K562 (cell line): ENCODE measurements at regions not wholly inside any gene's neighbourhood (a gene's known extent, or its start where the extent isn't known, plus 50 kb on each side); places are given as distances from the start of the nearest gene placed in this dataset.

Experiments used
- ATAC-seq: fragments of 200-7000 bp; cut with Tn5 transposase; 3 replicates; pipeline ENCODE4 v1.9.1; 2020; ENCODE audit warnings: moderate library complexity
- BruUV-seq: library from RNA; stranded (reverse); fragments of 400-500 nt; replicated peaks from 2 replicates; lab custom pipeline; 2021; lab: Mats Ljungman, UMichigan
- CTCF ChIA-PET: fragments of 300-600 bp; formaldehyde crosslinking; extraction: SDS; loops from one replicate; lab custom pipeline; 2021; ENCODE audit warnings: low intra/inter-chr PET ratio; lab: Yijun Ruan, JAX
- POLR2A ChIA-PET: fragments of 300-600, 350-650 bp; sonication (Branson Sonifier 250); formaldehyde crosslinking; extraction: SDS; loops from one replicate; lab custom pipeline; 2021; ENCODE audit warnings: antibody characterized with exemption, inconsistent platforms; lab: Yijun Ruan, JAX
- DNase-seq, 4 experiments: peaks; one replicate each; pipeline versions ENCODE4 v3.0.0 to v3.0.0-alpha.2; 2011 to 2018; ENCODE audit warnings: low spot score in 3 of 4, mixed read lengths in 3 of 4; ENCODE audit errors: extremely low read depth in 1 of 4
- FAIRE-seq: peaks from 2 replicates; lab custom pipeline; 2011; peaks lifted over from hg19 to GRCh38; lab: Jason Lieb, UNC
- H2AFZ ChIP-seq: 2 replicates; pipeline ENCODE4 v1.6.0; 2011; ENCODE audit warnings: low read depth, low read length, control low read depth, inconsistent platforms
- H3K27ac ChIP-seq: fragments of 200-600 bp; 3 replicates; pipeline ENCODE4 v1.8.0; 2011; ENCODE audit warnings: low read depth, mild to moderate bottlenecking, control low read depth, inconsistent platforms, low read length, moderate library complexity, mixed read lengths; ENCODE audit errors: extremely low read depth
- H3K27me3 ChIP-seq, 2 experiments: fragments of 300-600 bp in 1 of 2; 2 replicates in 1 of 2; 3 replicates in 1 of 2; pipeline versions ENCODE4 v1.6.0 to v1.8.0; 2011; ENCODE audit warnings: inconsistent platforms in 2 of 2, low read length in 2 of 2, mild to moderate bottlenecking in 1 of 2, mixed read lengths in 1 of 2, moderate library complexity in 1 of 2; ENCODE audit not compliant: control insufficient read depth in 2 of 2, insufficient read depth in 2 of 2
- H3K36me3 ChIP-seq: fragments of 300-600 bp; 3 replicates; pipeline ENCODE4 v1.8.0; 2011; ENCODE audit warnings: mild to moderate bottlenecking, low read length, inconsistent platforms; ENCODE audit not compliant: control insufficient read depth, insufficient read depth
- H3K4me1 ChIP-seq, 2 experiments: fragments of 200-600 bp in 1 of 2; replicated peaks in 1 of 2; 2 replicates in 1 of 2; 3 replicates in 1 of 2; pipeline versions ENCODE4 v1.5.1 to v1.8.0; 2011; ENCODE audit warnings: inconsistent platforms in 2 of 2, low read length in 2 of 2, mild to moderate bottlenecking in 1 of 2, mixed read lengths in 1 of 2, moderate library complexity in 1 of 2; ENCODE audit not compliant: control insufficient read depth in 2 of 2, insufficient read depth in 2 of 2
- H3K4me2 ChIP-seq: 2 replicates; pipeline ENCODE4 v1.6.1; 2011; ENCODE audit warnings: low read length, control low read depth, inconsistent platforms, mixed read lengths; ENCODE audit not compliant: insufficient read depth
- H3K4me3 ChIP-seq: fragments of 200-600 bp; sonication (generic), shearing (Covaris generic); 2 replicates; pipeline ENCODE4 v1.5.1; 2016; ENCODE audit warnings: control low read depth, inconsistent platforms
- H3K79me2 ChIP-seq: fragments of 200-600 bp; 3 replicates; pipeline ENCODE4 v1.8.0; 2011; ENCODE audit warnings: low read length, inconsistent platforms; ENCODE audit not compliant: control insufficient read depth, insufficient read depth
- H3K9ac ChIP-seq, 2 experiments: 2 replicates each; pipeline versions ENCODE4 v1.6.0 to v1.6.1; 2011; ENCODE audit warnings: low read depth in 2 of 2, low read length in 2 of 2, control low read depth in 1 of 2, inconsistent platforms in 1 of 2, mild to moderate bottlenecking in 1 of 2, mixed read lengths in 1 of 2; ENCODE audit not compliant: insufficient read depth in 1 of 2
- H3K9me1 ChIP-seq: one replicate; pipeline ENCODE4 v1.6.0; 2011; ENCODE audit warnings: inconsistent platforms, mild to moderate bottlenecking, low read length, moderate library complexity; ENCODE audit not compliant: control insufficient read depth, insufficient read depth
- H3K9me3 ChIP-seq: replicated peaks from 2 replicates; pipeline ENCODE4 v1.5.1; 2011; ENCODE audit warnings: low read depth, low read length, inconsistent platforms; ENCODE audit not compliant: control insufficient read depth, insufficient read depth
- H4K20me1 ChIP-seq: replicated peaks from 2 replicates; pipeline ENCODE4 v1.6.1; 2011; ENCODE audit warnings: low read length, inconsistent platforms, mixed read lengths; ENCODE audit not compliant: control insufficient read depth, insufficient read depth
- EP300 ChIP-seq: IDR thresholded peaks from 2 replicates; pipeline ENCODE4 v1.6.1; 2012; ENCODE audit warnings: low read length, improper control_type of control experiment
- FOXK1 ChIP-seq: sonication (generic); formaldehyde crosslinking; IDR thresholded peaks from 2 replicates; pipeline ENCODE4 v1.8.0; 2022; ENCODE audit warnings: missing genetic modification reagents, mild to moderate bottlenecking, borderline replicate concordance
- FUS ChIP-seq: fragments of 200-400 bp; formaldehyde crosslinking; optimal IDR thresholded peaks from 2 replicates; pipeline ENCODE3; 2017; ENCODE audit warnings: low read depth, low read length
- MTA1 ChIP-seq: fragments of 450-650 bp; IDR thresholded peaks from 2 replicates; pipeline ENCODE4 v1.6.1; 2017; ENCODE audit warnings: borderline replicate concordance
- POLR2G ChIP-seq: fragments of 200-400 bp; formaldehyde crosslinking; IDR thresholded peaks from 2 replicates; pipeline ENCODE4 v1.6.1; 2017; ENCODE audit warnings: low read depth, mild to moderate bottlenecking, antibody characterized with exemption, low read length, moderate library complexity
- SREBF2 ChIP-seq: sonication (generic); formaldehyde crosslinking; IDR thresholded peaks from 2 replicates; pipeline ENCODE4 v1.4.0; 2020; ENCODE audit warnings: mild to moderate bottlenecking, missing genetic modification reagents
- STAG1 ChIP-seq: sonication (generic); formaldehyde crosslinking; IDR thresholded peaks from 2 replicates; pipeline ENCODE4 v1.5.0; 2020; ENCODE audit warnings: missing genetic modification reagents, borderline replicate concordance
- ZNF316 ChIP-seq: fragments of 450-650 bp; IDR thresholded peaks from 2 replicates; pipeline ENCODE4 v1.6.1; 2016
- ZNF79 ChIP-seq: fragments of 250-450 bp; sonication (Bioruptor Pico); IDR thresholded peaks from 2 replicates; pipeline ENCODE4 v1.4.0; 2020; ENCODE audit warnings: low read depth, mild to moderate bottlenecking, moderate library complexity
- WGBS: fragments of 100-300 bp; shearing (Covaris generic); methylation state at CpG from one replicate; pipeline ENCODE4 v1.1.6; 2016; ENCODE audit warnings: low coverage, mixed read lengths; ENCODE audit not compliant: insufficient coverage; ENCODE audit errors: missing lambda C conversion rate; 5-methylcytosine and 5-hydroxymethylcytosine counted together
- in situ Hi-C: fragments of 300-500 bp; cut with MboI; formaldehyde crosslinking; loops from 4 replicates; pipeline ENCODE4 v1.15.0; 2018; ENCODE audit warnings: inconsistent platforms, mixed read lengths
- intact Hi-C: fragments of 100-400 bp; cut with micrococcal nuclease; formaldehyde crosslinking; loops from 2 replicates; pipeline ENCODE4 v1.14.2; 2022
- TF ChIP-seq, protein P1 (sequence below): fragments of 250-450 bp; sonication (Bioruptor Pico); IDR thresholded peaks from 2 replicates; pipeline ENCODE4 v1.5.0; 2021
- TF ChIP-seq, protein P2 (sequence below): sonication (generic); IDR thresholded peaks from 2 replicates; pipeline ENCODE4 v1.6.1; 2016
- TF ChIP-seq, protein P3 (sequence below): fragments of 250-450 bp; sonication (Bioruptor Pico); IDR thresholded peaks from 2 replicates; pipeline ENCODE4 v1.8.0; 2022; ENCODE audit warnings: inconsistent platforms

GRCh38 chr12:97211416-97211930 is 251.1 kb upstream of the RMST start (continued):
- TF ChIP-seq, protein P1, sequence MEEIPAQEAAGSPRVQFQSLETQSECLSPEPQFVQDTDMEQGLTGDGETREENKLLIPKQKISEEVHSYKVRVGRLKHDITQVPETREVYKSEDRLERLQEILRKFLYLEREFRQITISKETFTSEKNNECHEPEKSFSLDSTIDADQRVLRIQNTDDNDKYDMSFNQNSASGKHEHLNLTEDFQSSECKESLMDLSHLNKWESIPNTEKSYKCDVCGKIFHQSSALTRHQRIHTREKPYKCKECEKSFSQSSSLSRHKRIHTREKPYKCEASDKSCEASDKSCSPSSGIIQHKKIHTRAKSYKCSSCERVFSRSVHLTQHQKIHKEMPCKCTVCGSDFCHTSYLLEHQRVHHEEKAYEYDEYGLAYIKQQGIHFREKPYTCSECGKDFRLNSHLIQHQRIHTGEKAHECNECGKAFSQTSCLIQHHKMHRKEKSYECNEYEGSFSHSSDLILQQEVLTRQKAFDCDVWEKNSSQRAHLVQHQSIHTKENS: no peak

DNA sequence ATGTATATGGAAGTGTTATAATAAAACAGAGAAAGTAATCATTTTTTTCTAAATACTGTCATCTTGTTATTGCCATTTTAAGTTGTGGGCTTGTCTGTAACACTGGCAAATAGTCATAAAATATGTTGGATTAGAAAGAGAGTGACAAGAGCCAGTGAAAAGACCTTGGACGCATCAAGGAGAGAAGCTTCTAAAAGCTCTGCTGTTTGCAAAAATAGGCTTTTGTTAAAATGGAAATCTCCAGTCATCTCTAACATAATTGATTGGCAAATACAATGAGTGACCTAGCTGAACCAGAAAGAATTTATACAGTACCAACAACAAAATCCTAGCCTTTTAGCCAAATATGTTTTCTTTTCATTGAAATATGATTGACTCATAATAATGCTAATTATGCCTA is 245.8 kb upstream of the RMST start:
- Histone ChIP-seq H3K9me1 (no peaks in the 10 kb centered on the region), H3K27ac (no peak overlapping the region), H3K9ac (no peak overlapping the region), H3K9me3 (no peaks in the 10 kb centered on the region), H3K4me3 (no peak overlapping the region), H3K79me2 (no peaks in the 10 kb centered on the region), H4K20me1 (no peaks in the 10 kb centered on the region), H2AFZ (no peak overlapping the region), H3K36me3 (no peaks in the 10 kb centered on the region), H3K27me3 (no peaks in the 10 kb centered on the region), H3K4me2 (no peak overlapping the region), H3K4me1 (no peaks in the 10 kb centered on the region)
- ATAC-seq: no peak
- no peak for FAIRE-seq
- BruUV-seq: no TSS peak
- no peak for DNase-seq
- intact Hi-C loops (no loop called here), in situ Hi-C loops (no loop called here)
- CTCF ChIA-PET: no interaction called here
- no peak for TF ChIP-seq FUS
- POLR2A ChIA-PET: no interaction called here
- WGBS: 0% methylated on average over 1 of the region's 1 CpG

GRCh38 chr12:97222391-97222790 is 240.2 kb upstream of the RMST start:
- no peaks in the 10 kb centered on the region for H3K4me1 ChIP-seq
- ChIA-PET CTCF (no interaction called here), POLR2A (no interaction called here)
- H4K20me1 ChIP-seq: no peaks in the 10 kb centered on the region
- H3K79me2 ChIP-seq: no peaks in the 10 kb centered on the region
- H3K9me3 ChIP-seq: no peaks in the 10 kb centered on the region
- in situ Hi-C loops: no loop called here
- no peak overlapping the region for H3K4me3 ChIP-seq
- no TSS peak for BruUV-seq
- H3K4me2 ChIP-seq: no peak overlapping the region
- H3K9me1 ChIP-seq: no peaks in the 10 kb centered on the region
- H3K27me3 ChIP-seq: no peaks in the 10 kb centered on the region
- H2AFZ ChIP-seq: no peak overlapping the region
- no peak for DNase-seq
- no peak overlapping the region for H3K27ac ChIP-seq
- intact Hi-C loops: no loop called here
- WGBS: 0% methylated on average over 1 of the region's 1 CpG
- ATAC-seq: no peak
- H3K9ac ChIP-seq: no peak overlapping the region
- H3K36me3 ChIP-seq: no peaks in the 10 kb centered on the region
- no peak for FAIRE-seq
- TF ChIP-seq, protein P2, sequence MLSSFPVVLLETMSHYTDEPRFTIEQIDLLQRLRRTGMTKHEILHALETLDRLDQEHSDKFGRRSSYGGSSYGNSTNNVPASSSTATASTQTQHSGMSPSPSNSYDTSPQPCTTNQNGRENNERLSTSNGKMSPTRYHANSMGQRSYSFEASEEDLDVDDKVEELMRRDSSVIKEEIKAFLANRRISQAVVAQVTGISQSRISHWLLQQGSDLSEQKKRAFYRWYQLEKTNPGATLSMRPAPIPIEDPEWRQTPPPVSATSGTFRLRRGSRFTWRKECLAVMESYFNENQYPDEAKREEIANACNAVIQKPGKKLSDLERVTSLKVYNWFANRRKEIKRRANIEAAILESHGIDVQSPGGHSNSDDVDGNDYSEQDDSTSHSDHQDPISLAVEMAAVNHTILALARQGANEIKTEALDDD: no peak
- TF ChIP-seq EP300 (no peak), POLR2G (no peak), FOXK1 (CRISPR knock-in tag) (no peak), ZNF316 (no peak), MTA1 (no peak), FUS (no peak), ZNF79 (CRISPR knock-in tag) (no peak), STAG1 (CRISPR knock-in tag) (no peak), SREBF2 (CRISPR knock-in tag) (no peak)
- TF ChIP-seq, protein P3, sequence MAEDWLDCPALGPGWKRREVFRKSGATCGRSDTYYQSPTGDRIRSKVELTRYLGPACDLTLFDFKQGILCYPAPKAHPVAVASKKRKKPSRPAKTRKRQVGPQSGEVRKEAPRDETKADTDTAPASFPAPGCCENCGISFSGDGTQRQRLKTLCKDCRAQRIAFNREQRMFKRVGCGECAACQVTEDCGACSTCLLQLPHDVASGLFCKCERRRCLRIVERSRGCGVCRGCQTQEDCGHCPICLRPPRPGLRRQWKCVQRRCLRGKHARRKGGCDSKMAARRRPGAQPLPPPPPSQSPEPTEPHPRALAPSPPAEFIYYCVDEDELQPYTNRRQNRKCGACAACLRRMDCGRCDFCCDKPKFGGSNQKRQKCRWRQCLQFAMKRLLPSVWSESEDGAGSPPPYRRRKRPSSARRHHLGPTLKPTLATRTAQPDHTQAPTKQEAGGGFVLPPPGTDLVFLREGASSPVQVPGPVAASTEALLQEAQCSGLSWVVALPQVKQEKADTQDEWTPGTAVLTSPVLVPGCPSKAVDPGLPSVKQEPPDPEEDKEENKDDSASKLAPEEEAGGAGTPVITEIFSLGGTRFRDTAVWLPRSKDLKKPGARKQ (CRISPR knock-in tag): no peak
